Fibroblast of the aortic adventitia (primary cell): ENCODE measurements at regions not wholly inside any gene's neighbourhood (a gene's known extent, or its start where the extent isn't known, plus 50 kb on each side); places are given as distances from the start of the nearest gene placed in this dataset.

Experiments
- DNase-seq: peaks from one replicate; pipeline ENCODE4 v3.0.0-alpha.2; 2010; ENCODE audit warnings: low read depth
- H3K4me3 ChIP-seq: 2 replicates; pipeline ENCODE4 v1.5.1; 2011; ENCODE audit warnings: low read depth, mild to moderate bottlenecking, control low read depth, low read length, moderate library complexity
- CTCF ChIP-seq: IDR thresholded peaks from 2 replicates; pipeline ENCODE4 v1.5.1; 2011; ENCODE audit warnings: mild to moderate bottlenecking, low read length, control low read depth, inconsistent platforms; ENCODE audit not compliant: insufficient read depth

- H3K4me3 ChIP-seq = no peak overlapping the region
- TF ChIP-seq CTCF = no peak
- no peak for DNase-seq
Measured at GRCh38 chr6:122147291-122147690, 252.2 kb upstream of the HSF2 start.

- no peak for DNase-seq
- no peak overlapping the region for H3K4me3 ChIP-seq
- TF ChIP-seq CTCF = no peak
Measured at GRCh38 chr6:122151066-122151465, 248.4 kb upstream of the HSF2 start.

- DNase-seq = no peak
- TF ChIP-seq CTCF = no peak
- H3K4me3 ChIP-seq = no peak overlapping the region
Measured at GRCh38 chr6:122151763-122152162, 247.7 kb upstream of the HSF2 start.

- DNase-seq = no peak
- no peak for TF ChIP-seq CTCF
- no peak overlapping the region for H3K4me3 ChIP-seq
Measured at GRCh38 chr6:122153557-122153956, 245.9 kb upstream of the HSF2 start.

GRCh38 chr6:122154155-122154554 is 245.3 kb upstream of the HSF2 start:
- DNase-seq = no peak
- no peak overlapping the region for H3K4me3 ChIP-seq
- TF ChIP-seq CTCF = no peak

GRCh38 chr6:122154912-122155575 is 244.4 kb upstream of the HSF2 start:
- H3K4me3 ChIP-seq = no peak overlapping the region
- TF ChIP-seq CTCF = no peak
- DNase-seq = no peak

- no peak for DNase-seq
- no peak overlapping the region for H3K4me3 ChIP-seq
- TF ChIP-seq CTCF = no peak
Measured at GRCh38 chr6:122161136-122161535, 238.3 kb upstream of the HSF2 start.
